ENCODE measurements at regions not wholly inside any gene's neighbourhood (a gene's known extent, or its start where the extent isn't known, plus 50 kb on each side); places are given as distances from the start of the nearest gene placed in this dataset.
"Not testable (repeated sequence)": the region's sequence is repeated elsewhere in the genome, so short reads cannot be mapped to it uniquely, and the experiment has no call there.

GRCh38 chr5:163569284-163569683, 63.9 kb downstream of the MAT2B start:
- no peak for DNase-seq

GRCh38 chr5:163571744-163572143, 66.3 kb downstream of the MAT2B start:
- no peak for DNase-seq

- DNase-seq, result no peak
Observed at GRCh38 chr5:163574472-163575440, 69.3 kb downstream of the MAT2B start.

GRCh38 chr5:163578652-163579051, 73.2 kb downstream of the MAT2B start:
- no peak for DNase-seq

DNA sequence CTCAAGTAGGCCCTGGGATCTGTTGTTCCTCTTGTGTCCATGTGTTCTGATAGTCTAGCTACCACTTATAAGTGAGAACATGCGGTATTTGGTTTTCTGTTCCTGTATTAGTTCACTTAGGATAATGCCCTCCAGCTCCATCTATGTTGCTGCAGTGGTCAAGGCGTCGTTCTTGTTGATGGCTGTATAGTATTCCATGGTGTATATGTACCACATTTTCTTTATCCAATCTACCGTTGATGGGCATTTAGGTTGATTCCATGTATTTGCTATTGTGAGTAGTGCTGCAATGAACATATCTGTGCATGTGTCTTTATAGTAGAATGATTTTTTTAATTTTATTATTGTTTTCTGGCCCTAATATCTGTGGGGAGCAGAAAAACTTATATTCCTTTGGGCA, 74.3 kb downstream of the MAT2B start:
- DNase-seq, result no peak

- no peak for DNase-seq
Observed at GRCh38 chr5:163580516-163580915, 75.1 kb downstream of the MAT2B start.

DNA sequence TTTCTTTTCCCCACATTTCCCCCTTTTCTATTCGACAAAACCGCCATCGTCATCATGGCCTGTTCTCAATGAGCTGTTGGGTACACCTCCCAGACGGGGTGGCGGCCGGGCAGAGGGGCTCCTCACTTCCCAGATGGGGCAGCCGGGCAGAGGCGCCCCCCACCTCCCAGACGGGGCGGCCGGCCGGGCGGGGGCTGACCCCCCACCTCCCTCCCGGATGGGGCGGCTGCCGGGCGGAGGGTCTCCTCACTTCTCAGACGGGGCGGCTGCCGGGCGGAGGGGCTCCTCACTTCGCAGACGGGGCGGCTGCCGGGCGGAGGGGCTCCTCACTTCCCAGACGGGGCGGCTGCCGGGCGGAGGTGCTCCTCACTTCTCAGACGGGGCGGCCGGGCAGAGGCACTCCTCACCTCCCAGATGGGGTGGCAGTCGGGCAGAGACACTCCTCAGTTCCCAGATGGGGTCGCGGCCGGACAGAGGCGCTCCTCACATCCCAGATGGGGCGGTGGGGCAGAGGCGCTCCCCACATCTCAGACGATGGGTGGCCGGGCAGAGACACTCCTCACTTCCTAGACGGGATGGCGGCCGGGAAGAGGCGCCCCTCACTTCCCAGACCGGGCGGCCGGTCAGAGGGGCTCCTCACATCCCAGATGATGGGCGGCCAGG, 78.2 kb downstream of the MAT2B start:
- not testable (repeated sequence) for DNase-seq

- DNase-seq, result no peak
Observed at GRCh38 chr5:163585206-163585605, 79.8 kb downstream of the MAT2B start.

DNA sequence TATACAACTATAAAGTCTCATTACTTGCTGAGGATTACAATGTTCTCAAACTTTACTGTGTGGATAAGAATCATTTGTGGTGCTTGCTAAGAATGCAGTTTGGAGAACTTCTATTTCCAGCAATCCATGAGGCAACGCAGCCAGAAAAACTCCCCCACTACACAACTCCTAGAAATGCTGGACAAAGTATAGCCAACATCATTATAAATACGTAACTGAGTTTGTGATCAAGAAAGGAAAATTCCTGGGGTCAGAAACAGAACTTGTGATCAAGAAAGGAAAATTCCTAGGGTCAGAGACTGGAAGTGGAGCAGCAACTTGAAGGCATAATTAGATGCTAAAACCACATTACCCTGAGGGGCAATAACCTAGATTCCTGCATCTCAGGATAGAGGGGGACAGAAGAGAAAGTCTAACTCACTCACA, 81.1 kb downstream of the MAT2B start:
- no peak for DNase-seq

- DNase-seq, result no peak
Observed at GRCh38 chr5:163594951-163595350, 89.5 kb downstream of the MAT2B start.

- DNase-seq, result no peak
Observed at GRCh38 chr5:163595932-163596607, 90.7 kb downstream of the MAT2B start.

DNA sequence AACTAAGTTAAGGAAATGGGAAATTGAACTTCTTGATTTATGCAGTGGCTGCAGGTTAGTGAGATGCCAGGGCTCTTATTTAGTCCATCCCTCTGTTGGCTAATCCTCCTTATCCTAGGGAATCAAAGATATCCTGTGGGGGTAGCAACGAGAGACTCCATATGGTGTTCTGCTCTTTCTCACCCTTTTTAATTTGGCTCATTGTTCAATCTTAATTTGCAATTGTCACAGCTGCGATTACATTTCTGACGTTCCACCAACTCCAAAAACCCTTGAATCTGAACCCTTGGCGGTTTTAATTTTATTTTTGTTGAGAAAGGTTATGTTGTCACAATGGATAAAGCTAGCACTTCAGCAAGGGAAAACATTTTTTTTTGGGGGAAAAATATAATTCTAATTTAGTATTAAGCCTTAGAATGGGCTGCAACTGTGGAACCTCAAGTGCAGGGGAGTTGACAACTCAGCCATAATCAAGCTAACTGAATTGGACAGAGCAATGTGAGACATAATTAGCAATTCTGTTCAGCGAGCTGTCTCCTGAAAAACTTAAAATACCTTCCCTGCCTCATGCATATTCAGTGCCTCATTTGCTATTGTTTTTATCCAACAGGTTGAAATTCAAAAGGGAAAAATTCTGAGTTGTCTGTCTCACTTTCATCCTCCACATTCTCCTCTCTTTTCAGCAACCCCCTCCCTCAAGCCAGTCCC, 91.3 kb downstream of the MAT2B start:
- no peak for DNase-seq

GRCh38 chr5:163604013-163604412, 98.6 kb downstream of the MAT2B start:
- DNase-seq, result no peak

DNA sequence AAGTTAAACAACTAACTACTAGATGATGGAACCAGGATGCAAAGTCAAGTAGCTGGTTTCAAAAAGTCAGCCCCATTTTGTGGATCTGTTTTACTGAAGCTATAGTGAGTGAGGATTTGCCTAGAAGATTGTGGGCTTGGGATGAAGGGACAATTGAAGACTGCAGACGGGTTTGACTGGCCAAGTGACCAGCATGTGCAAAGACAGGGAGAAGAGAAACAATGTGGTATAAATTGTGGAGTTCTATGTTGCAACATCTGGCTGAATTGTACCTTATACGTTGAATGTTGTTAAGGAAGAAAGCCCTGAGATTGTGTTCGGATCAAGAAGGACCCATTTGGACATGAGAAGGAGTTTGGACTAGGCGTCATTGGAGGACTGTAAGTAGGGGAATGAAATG, 101.8 kb downstream of the MAT2B start:
- DNase-seq, result no peak

GRCh38 chr5:163608621-163609020, 103.2 kb downstream of the MAT2B start:
- DNase-seq, result no peak

DNA sequence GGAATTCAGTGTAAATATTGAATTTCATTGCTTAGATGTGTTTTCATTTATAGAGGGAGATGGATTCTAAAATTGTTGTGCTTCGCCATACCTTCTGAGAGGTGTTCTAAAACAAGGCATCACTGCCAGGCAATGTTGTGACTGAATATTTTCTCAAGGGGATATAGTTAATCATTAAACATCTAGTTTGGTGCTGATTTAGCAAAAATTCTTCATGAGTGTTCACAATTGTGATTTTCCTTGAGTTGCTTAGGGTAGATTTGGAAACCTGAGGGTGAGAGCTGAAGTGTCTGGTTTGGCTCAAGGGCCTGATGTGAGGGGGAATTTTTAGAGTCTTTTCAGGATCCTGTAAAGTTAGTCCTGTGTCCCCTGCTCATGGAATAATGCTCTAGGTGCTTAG, 104.5 kb downstream of the MAT2B start:
- DNase-seq, result no peak

DNA sequence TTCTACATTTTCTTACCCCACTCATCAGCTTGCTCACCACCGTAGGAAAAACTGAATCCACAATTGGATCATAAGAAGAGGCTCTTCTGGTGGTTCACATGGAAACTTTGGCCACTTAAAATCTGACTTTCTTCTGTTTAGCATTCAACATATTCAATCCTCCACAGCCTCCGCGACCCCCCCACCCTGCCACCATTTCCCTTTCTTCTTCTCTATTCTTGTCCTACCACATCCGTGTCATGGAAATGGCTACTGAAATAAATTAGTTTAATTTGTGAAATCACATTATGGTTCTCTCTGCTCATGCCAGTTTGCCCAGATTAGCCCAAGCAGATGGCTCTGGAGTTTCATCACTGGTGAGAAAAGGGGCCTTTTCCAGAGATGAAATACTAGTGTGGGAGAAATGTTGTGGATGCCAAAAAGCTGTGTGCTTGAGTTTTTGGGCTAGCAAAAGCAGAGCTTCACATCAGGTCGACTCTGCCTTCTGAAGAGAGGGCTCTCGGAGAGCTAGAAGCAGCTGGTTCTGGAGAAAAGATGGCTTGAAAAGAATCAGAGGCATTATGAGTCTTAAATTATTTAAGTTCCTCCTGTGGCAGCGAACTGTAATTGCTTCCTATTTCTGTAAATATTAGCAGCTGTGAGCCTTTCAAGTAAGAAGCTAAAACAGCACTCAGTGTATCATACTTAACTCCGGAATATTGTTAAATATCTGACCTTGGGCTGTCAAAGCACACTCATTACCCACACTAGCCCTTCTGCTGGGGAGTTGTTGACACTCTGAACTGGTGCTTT, 107.1 kb downstream of the MAT2B start:
- DNase-seq, result no peak

DNA sequence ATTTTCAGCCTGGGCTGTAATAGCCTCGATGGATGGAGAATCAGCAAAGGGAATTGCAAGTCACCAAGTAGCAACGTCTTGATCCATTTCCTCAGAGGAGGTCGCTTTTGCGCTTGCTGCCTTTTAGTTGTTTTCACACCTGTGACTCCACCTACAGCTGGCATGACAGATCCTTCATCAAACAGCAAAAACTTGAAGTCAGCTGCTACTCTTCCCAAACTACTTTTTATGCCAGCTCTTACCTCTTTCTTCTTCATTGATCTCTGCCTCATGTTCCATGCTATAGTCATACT, 107.7 kb downstream of the MAT2B start:
- no peak for DNase-seq

DNA sequence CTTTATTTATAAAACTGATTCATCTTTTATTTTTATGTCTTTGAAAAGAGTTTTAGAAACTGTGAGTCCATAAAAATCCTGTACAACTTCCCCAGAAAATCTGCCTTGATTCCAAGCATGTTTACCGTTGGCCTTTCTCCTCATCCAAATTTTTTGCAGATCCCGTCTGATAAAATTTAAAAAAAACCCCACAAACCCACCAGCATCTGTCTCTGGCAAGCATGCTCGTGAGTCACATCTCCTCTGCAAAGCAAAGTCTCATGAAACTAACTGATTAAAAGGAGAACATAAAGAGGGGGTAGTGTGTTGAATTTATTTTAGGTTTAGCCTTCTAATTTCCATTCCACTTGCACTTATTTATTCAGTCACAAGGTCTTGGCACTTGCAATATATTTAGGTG, 109.4 kb downstream of the MAT2B start:
- no peak for DNase-seq

DNA sequence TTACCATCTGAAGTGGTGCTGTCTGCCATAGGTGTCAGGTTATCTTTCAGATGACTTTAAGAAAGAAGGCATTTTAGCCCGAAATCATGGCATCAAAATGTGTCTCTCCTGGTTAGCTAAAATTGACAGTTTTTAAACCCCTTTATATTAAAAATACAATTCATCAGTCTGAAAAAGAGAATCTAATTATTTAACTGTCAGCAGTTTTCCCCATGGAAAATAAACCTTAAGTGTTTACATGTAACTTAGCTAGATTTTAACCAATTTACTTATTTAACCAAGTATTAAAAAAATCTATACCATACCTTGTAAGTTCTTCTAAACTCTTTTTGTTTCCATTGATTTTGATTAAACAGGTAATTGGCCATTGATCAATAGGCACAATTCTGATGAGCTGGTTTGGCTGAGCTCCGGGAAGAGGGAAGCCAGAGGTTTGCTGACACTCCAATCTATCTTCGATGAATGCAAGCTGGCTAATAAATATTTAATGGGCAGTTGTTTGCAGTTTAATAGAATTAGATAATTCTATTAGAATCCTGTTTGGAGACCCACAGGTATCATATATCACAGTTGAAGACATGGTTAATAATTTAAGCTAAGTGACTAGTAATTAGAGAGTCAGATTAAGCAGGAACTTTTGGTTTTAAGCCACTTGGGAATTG, 114.0 kb downstream of the MAT2B start:
- no peak for DNase-seq

GRCh38 chr5:163619951-163620350, 114.5 kb downstream of the MAT2B start:
- no peak for DNase-seq

GRCh38 chr5:163622799-163623198, 117.4 kb downstream of the MAT2B start:
- DNase-seq, result no peak
